H4 (cell line): ENCODE measurements at regions not wholly inside any gene's neighbourhood (a gene's known extent, or its start where the extent isn't known, plus 50 kb on each side); places are given as distances from the start of the nearest gene placed in this dataset.

ENCODE experiments used
- DNase-seq: peaks from one replicate; pipeline ENCODE4 v3.0.0-alpha.2; 2015; ENCODE audit warnings: low spot score

GRCh38 chr21:27260728-27261127 lies 293.8 kb upstream of the ADAMTS5 start:
- no peak for DNase-seq

- no peak for DNase-seq
These were observed 292.0 kb upstream of the ADAMTS5 start for GRCh38 chr21:27258742-27259448.

GRCh38 chr21:27257908-27258556 lies 291.1 kb upstream of the ADAMTS5 start:
- no peak for DNase-seq

DNA sequence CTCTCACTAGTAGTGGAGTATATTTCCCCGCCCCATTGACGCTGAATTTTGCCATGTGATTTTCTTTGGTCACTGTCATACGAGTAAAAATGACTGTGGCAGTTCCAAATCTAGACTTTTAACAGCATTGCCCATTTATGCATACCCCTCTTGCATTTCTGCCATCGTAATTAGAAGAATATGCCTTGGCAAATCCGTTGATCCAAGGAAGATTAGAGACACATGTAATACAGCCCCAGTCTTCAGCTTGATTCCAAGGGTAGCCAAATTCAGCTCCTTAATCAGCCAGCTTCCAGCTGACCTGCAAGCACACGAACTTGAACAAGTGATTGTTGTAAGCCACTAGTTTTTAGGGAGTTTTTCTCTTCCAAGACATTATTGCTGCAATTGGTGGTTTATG lies 290.3 kb upstream of the ADAMTS5 start:
- no peak for DNase-seq

- no peak for DNase-seq
These were observed 284.9 kb upstream of the ADAMTS5 start for GRCh38 chr21:27251752-27252151.

DNA sequence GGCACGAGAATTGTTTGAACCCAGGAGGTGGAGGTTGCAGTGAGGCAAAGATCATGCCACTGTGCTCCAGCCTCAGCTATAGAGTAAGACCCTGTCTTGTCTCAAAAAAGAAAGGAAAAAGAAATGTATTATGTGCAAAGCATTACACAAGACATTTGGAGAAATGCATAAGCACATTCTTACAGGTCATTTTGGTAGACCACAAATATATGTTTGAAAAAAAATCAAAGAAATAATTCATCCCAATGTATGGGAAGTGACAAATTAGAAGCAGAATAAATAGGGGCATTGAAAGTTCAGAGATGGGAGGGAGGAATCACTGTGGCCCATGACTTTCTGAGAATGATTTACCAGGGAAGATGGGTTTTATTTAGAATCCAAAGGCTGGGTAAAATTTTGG lies 283.5 kb upstream of the ADAMTS5 start:
- DNase-seq: no peak

DNA sequence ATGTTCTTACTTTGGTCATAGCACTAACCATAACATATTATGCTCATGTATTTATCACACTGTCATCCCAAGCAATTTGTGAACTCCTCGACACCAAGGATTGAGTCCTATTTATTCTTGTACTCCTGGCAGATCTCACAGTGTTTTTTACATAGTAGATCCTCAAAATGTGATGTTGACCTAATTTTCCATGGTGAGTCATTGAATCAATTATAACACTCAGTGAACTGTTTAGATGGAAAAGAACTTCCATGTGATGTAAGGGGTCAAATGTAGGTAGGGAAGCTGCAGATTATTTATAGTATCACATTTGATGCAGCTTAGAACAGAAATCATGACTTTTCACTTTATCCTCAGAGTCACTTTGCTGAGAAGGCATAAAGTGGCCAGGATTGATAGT lies 281.9 kb upstream of the ADAMTS5 start:
- peak; percentile 57 for DNase-seq

DNA sequence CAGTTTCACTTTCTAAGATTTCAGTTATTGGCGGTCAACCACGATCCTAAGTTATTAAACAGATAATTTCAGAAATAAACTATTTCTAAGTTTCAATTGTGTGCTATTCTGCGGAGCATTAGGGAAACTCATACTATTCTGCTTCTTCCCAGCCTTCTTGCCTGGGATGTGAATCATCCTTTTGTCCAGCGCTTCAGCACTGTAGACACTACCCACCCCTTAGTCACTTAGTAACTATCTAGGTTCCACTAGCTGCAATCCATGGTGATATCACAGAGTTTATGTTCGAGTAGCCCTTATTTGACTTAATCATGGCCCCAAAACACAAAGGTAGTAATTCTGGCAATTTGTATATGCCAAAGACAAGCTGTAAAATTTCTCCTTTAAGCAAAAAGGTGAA lies 279.9 kb upstream of the ADAMTS5 start:
- DNase-seq: no peak

- DNase-seq: no peak
These were observed 277.9 kb upstream of the ADAMTS5 start for GRCh38 chr21:27244776-27245175.

- no peak for DNase-seq
These were observed 277.5 kb upstream of the ADAMTS5 start for GRCh38 chr21:27244352-27244751.

- DNase-seq: no peak
These were observed 274.0 kb upstream of the ADAMTS5 start for GRCh38 chr21:27240839-27241238.

DNA sequence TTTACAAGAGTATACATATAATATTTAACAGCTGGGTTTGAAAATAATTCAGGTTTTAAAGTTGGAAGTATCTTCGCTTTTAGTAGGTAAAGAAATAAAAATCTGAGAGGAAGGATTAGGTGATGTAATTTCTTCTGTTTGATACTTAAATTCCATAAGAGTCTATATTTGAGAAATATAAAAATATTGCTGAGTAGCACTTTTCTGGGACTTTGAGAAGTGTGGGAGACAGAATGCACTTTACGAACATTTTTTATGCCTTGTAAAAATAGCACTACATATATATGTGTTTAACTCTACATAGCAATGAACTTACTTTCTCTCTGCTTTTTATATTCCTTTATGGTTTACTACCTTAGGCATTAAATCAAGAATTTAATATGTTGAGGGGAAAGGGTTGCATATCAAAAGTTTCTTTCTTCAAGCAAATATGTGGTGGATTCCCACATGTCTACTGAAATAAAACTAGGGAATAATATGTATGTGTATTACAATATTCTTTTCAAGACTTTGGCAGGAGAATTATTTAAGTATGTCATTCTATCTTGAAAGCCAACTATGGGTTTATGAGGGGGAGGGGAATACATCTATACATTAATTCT lies 266.7 kb upstream of the ADAMTS5 start:
- DNase-seq: no peak

- DNase-seq: no peak
These were observed 259.1 kb upstream of the ADAMTS5 start for GRCh38 chr21:27225940-27226339.

- DNase-seq: no peak
These were observed 258.3 kb upstream of the ADAMTS5 start for GRCh38 chr21:27225151-27225550.

- no peak for DNase-seq
These were observed 257.3 kb upstream of the ADAMTS5 start for GRCh38 chr21:27224169-27224568.

GRCh38 chr21:27221077-27221476 lies 254.2 kb upstream of the ADAMTS5 start:
- no peak for DNase-seq

- no peak for DNase-seq
These were observed 253.5 kb upstream of the ADAMTS5 start for GRCh38 chr21:27220416-27220815.

- DNase-seq: no peak
These were observed 252.2 kb upstream of the ADAMTS5 start for GRCh38 chr21:27219068-27219467.

DNA sequence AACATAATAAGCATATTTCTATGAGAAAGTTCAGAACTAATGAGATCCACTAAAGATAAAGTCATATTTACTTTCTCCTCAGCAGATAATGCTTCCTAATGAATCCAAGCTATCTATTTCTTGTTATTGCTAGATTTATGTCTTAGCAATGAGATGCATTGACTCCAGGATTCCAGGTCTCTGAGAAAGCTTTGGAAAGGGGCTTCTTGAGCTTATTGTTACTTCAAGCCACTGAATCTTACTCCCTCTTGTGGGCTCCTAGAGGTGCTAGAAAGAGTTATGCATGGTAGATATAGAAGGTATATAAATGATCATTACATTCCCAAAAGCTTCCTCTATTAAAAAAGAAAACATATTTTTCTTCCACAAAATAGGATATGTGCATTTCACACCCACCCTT lies 246.4 kb upstream of the ADAMTS5 start:
- DNase-seq: peak; percentile 13

GRCh38 chr21:27212441-27212840 lies 245.6 kb upstream of the ADAMTS5 start:
- DNase-seq: no peak

GRCh38 chr21:27209546-27209945 lies 242.7 kb upstream of the ADAMTS5 start:
- no peak for DNase-seq

- no peak for DNase-seq
These were observed 239.6 kb upstream of the ADAMTS5 start for GRCh38 chr21:27206368-27206982.

DNA sequence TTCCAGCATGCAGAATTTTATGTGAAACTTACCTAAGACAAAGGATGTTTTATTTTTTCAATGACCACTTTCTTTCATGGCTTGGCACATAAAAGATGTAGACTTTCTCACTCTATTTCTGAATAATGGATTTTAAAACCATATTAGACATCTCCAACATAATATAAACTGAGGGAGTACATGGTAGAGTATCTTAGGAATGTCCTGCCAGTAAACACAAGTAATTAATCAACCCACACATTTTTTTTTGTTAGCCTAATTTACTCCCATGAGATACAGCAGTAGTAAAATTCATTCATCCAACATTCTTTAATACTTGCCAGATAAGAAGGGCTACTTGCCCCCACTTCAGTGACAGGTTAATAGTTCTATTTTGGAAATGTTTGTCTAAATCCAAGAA lies 235.4 kb upstream of the ADAMTS5 start:
- DNase-seq: no peak
